Tibial nerve (tissue), 4 donors: ENCODE measurements at regions not wholly inside any gene's neighbourhood (a gene's known extent, or its start where the extent isn't known, plus 50 kb on each side); places are given as distances from the start of the nearest gene placed in this dataset.

Source experiments
- DNase-seq, 2 donors: peaks; one replicate each; pipeline ENCODE4 v3.0.0-alpha.2; 2019; ENCODE audit warnings: low spot score in 2 of 2
- H3K27ac ChIP-seq, 4 donors: fragments of 200-600 bp; sonication (generic) in 3 of 4; one replicate each; pipeline ENCODE4 v1.5.1; 2017 to 2019; ENCODE audit warnings: mild to moderate bottlenecking in 1 of 4
- H3K27me3 ChIP-seq, 2 donors: fragments of 200-600 bp; sonication (generic) in 1 of 2; one replicate each; pipeline versions ENCODE4 v1.5.1 to v1.6.0; 2017 to 2019
- H3K36me3 ChIP-seq, 3 donors: fragments of 200-600 bp; sonication (generic); one replicate each; pipeline ENCODE4 v1.5.1; 2018 to 2019
- H3K4me1 ChIP-seq, 4 donors: fragments of 200-600 bp; sonication (generic) in 3 of 4; one replicate each; pipeline ENCODE4 v1.5.1; 2017 to 2019
- H3K4me3 ChIP-seq, 4 donors: fragments of 200-600 bp; sonication (generic) in 3 of 4; one replicate each; pipeline ENCODE4 v1.5.1; 2017 to 2019; ENCODE audit warnings: mild to moderate bottlenecking in 1 of 4, moderate library complexity in 1 of 4
- H3K9me3 ChIP-seq, 4 donors: fragments of 200-600 bp; sonication (generic) in 3 of 4; one replicate each; pipeline ENCODE4 v1.5.1; 2017 to 2019
- EP300 ChIP-seq, 2 donors: sonication (generic); formaldehyde crosslinking; IDR thresholded peaks; one replicate each; pipeline ENCODE4 v1.6.1; 2017; ENCODE audit warnings: antibody characterized with exemption in 2 of 2, mild to moderate bottlenecking in 1 of 2
- POLR2A ChIP-seq, 2 donors: fragments of 450-650 bp; IDR thresholded peaks; one replicate each; pipeline ENCODE4 v1.6.1; 2017; ENCODE audit warnings: antibody characterized with exemption in 2 of 2, mild to moderate bottlenecking in 2 of 2, moderate library complexity in 2 of 2
- WGBS, 2 donors: methylation state at CpG; one replicate each; pipeline ENCODE4 v1.1.5; 2018; 5-methylcytosine and 5-hydroxymethylcytosine counted together
- TF ChIP-seq, protein P1 (sequence below), 5 experiments: fragments of 200-600 bp in 3 of 5; fragments of 450-650 bp in 2 of 5; sonication (generic) in 3 of 5; IDR thresholded peaks; one replicate each; pipeline ENCODE4 v1.5.1; 2016 to 2019; ENCODE audit warnings: antibody characterized with exemption in 5 of 5, mild to moderate bottlenecking in 3 of 5, moderate library complexity in 2 of 5

DNA sequence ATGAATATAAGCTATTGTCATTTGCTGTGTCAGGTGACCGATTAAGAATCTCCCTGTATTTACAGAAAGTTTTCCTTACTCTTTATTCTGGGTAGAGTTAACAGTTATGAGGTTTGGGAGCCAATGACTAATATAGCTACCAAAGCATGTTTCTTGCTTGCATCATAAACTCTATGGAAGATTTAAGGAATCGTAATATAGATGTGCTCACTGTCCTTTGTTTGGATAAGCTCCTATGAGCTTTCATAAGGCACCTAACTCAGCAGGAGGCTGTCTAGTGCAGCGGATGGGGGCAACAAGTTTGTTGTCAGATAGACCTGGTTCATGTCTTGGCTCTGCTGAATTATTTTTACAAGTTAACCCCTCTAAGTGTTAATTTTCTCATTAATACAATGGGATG lies 75.0 kb upstream of the PAQR3 start:
- DNase-seq, result no peak
- Histone ChIP-seq H3K4me3 (no peak overlapping the region), H3K4me1 (no peaks in the 10 kb centered on the region), H3K27ac (no peak overlapping the region), H3K9me3 (peaks cover 0 to 5% (median 0%) of the 10 kb centered on the region in 4 donors), H3K36me3 (no peaks in the 10 kb centered on the region), H3K27me3 (no peaks in the 10 kb centered on the region)
- 90 to 94% methylated on average over 3 of the region's 3 CpGs for WGBS, 2 donors
- TF ChIP-seq POLR2A (IDR thresholded peaks at IDR 0.05), result no peak
- TF ChIP-seq, protein P1, sequence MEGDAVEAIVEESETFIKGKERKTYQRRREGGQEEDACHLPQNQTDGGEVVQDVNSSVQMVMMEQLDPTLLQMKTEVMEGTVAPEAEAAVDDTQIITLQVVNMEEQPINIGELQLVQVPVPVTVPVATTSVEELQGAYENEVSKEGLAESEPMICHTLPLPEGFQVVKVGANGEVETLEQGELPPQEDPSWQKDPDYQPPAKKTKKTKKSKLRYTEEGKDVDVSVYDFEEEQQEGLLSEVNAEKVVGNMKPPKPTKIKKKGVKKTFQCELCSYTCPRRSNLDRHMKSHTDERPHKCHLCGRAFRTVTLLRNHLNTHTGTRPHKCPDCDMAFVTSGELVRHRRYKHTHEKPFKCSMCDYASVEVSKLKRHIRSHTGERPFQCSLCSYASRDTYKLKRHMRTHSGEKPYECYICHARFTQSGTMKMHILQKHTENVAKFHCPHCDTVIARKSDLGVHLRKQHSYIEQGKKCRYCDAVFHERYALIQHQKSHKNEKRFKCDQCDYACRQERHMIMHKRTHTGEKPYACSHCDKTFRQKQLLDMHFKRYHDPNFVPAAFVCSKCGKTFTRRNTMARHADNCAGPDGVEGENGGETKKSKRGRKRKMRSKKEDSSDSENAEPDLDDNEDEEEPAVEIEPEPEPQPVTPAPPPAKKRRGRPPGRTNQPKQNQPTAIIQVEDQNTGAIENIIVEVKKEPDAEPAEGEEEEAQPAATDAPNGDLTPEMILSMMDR (IDR thresholded peaks at IDR 0.05), result no peak
- no peak for TF ChIP-seq EP300 (IDR thresholded peaks at IDR 0.05)

DNA sequence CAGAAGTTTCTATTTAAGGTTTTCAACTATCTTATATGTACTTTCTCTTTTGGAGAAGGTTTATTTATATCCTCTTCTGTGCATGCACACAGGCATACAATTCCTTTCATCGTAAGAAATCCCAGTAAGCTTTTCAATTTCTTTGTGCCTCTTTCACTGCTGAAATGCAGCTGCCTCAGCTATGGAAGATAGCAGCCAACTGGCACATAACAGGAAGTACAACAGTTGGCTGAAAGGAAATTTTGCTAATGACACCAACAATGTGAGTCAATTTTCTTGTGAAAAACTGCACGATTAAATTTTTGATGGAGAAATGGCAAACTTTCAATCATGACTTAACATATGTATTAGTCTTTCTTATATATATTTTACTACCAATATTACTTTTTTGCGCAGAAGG lies 74.5 kb upstream of the PAQR3 start:
- TF ChIP-seq EP300 (IDR thresholded peaks at IDR 0.05), result no peak
- TF ChIP-seq, protein P1 (IDR thresholded peaks at IDR 0.05), result no peak
- TF ChIP-seq POLR2A (IDR thresholded peaks at IDR 0.05), result no peak
- Histone ChIP-seq H3K36me3 (no peaks in the 10 kb centered on the region), H3K9me3 (peaks cover 0 to under 1% (median 0%) of the 10 kb centered on the region in 4 donors), H3K4me3 (no peak overlapping the region), H3K4me1 (no peaks in the 10 kb centered on the region), H3K27ac (no peak overlapping the region), H3K27me3 (no peaks in the 10 kb centered on the region)
- 57 to 65% methylated on average over 3 of the region's 3 CpGs for WGBS, 2 donors
- no peak for DNase-seq

DNA sequence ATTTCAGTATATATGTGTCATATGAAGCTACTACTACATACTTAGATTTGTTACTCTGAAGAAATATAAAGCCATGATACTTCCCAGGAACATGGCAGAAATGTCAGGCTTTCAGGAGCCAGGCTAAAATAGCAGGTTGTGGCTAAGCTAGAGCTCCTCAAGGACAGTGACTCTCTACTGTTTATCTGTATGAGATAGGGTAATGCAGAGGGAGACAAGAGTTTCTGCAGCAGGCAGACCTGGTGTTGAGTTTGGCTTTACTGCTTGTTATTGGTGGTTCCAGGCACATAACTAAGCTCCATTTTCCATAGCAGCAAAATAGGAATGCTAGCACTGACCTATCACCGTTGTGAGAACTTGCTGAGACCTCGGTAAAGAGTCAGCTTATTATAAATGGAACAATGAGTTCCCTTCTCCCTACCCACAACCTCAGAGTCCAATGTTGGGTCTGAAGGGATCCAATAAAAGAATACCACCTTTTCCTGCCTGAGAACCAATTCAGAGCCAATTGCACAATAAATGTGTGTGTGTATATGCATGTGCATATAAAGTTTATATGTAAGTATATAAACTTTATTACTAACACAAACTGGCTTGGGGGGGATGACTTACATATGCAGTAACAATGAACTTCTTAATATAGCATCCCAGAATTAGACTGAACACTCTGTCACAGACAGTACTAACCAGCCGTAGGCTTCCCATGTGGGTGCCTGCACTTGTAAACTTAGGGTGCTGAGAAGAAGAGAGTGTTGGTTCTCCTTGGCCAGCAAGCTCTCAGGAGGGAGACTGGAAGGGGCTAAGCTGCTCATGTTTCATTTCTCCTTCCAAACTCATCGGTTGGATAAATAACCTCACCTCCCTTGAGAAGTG lies 51.9 kb upstream of the PAQR3 start:
- H3K4me1 ChIP-seq, result peaks cover 0 to 12% (median 0%) of the 10 kb centered on the region in 4 donors
- no peaks in the 10 kb centered on the region for H3K36me3 ChIP-seq
- no peaks in the 10 kb centered on the region for H3K9me3 ChIP-seq
- no peak overlapping the region for H3K4me3 ChIP-seq
- TF ChIP-seq, protein P1 (IDR thresholded peaks at IDR 0.05), result no peak
- no peak for TF ChIP-seq EP300 (IDR thresholded peaks at IDR 0.05)
- TF ChIP-seq POLR2A (IDR thresholded peaks at IDR 0.05), result no peak
- H3K27ac ChIP-seq, result no peak overlapping the region
- no peak for DNase-seq
- no peaks in the 10 kb centered on the region for H3K27me3 ChIP-seq
- WGBS, 2 donors, result 48 to 61% methylated on average over 4 of the region's 4 CpGs

DNA sequence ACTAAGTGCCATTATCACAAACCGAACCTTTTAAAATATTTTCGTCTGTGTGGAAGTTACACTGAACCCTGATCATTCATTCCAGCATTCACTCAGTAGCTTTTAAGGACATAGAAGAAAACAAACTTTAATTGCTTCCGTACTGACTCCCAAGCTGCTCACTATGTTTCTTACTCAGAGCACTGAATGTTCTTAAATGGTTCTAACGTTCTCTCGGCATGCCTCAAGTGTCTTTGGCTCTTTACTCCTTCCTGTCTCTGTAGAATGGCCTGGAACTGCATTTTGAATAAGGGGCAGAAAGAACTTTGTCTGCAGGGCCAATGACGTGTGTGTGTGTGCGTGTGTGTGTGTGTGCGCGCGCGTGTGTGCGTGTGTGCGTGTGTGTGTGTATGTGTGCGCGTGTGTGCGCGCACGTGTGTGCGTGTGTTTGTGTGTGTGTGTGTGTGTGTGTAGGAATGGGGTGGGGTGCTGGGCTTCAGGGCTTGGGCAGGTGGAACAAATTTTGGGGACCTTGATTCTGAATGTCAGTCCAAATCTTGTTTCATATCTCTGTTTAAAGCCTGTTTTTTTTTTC lies 50.5 kb upstream of the PAQR3 start:
- Histone ChIP-seq H3K4me3 (no peak overlapping the region), H3K27me3 (no peaks in the 10 kb centered on the region), H3K27ac (no peak overlapping the region), H3K4me1 (peaks cover 0 to 12% (median 0%) of the 10 kb centered on the region in 4 donors), H3K9me3 (no peaks in the 10 kb centered on the region), H3K36me3 (no peaks in the 10 kb centered on the region)
- no peak for TF ChIP-seq POLR2A (IDR thresholded peaks at IDR 0.05)
- TF ChIP-seq, protein P1 (IDR thresholded peaks at IDR 0.05), result no peak
- no peak for TF ChIP-seq EP300 (IDR thresholded peaks at IDR 0.05)
- no peak for DNase-seq
- 62 to 63% methylated on average over 19 of the region's 19 CpGs for WGBS, 2 donors
